Esophagus muscularis mucosa (tissue), 4 donors: ENCODE measurements at regions not wholly inside any gene's neighbourhood (a gene's known extent, or its start where the extent isn't known, plus 50 kb on each side); places are given as distances from the start of the nearest gene placed in this dataset.
"Not testable (repeated sequence)": the region's sequence is repeated elsewhere in the genome, so short reads cannot be mapped to it uniquely, and the experiment has no call there.

ENCODE experiments used
- CTCF ChIP-seq, 3 experiments: fragments of 200-600 bp in 2 of 3; fragments of 450-650 bp in 1 of 3; sonication (generic) in 2 of 3; IDR thresholded peaks; one replicate each; pipeline ENCODE4 v1.5.1; 2017 to 2019; ENCODE audit warnings: antibody characterized with exemption in 3 of 3, mild to moderate bottlenecking in 2 of 3, moderate library complexity in 1 of 3
- EP300 ChIP-seq: sonication (generic); formaldehyde crosslinking; IDR thresholded peaks from one replicate; pipeline ENCODE4 v1.6.1; 2017; ENCODE audit warnings: antibody characterized with exemption
- POLR2A ChIP-seq: fragments of 450-650 bp; IDR thresholded peaks from one replicate; pipeline ENCODE4 v1.6.1; 2017; ENCODE audit warnings: antibody characterized with exemption, moderate library complexity, mild to moderate bottlenecking, low read depth
- POLR2AphosphoS5 ChIP-seq, 2 donors: sonication (generic); formaldehyde crosslinking; IDR thresholded peaks; one replicate each; pipeline ENCODE4 v1.6.1; 2017; ENCODE audit warnings: antibody characterized with exemption in 2 of 2

GRCh38 chr1:146416642-146417041, 187.8 kb upstream of the NOTCH2NLA start:
- TF ChIP-seq CTCF (IDR thresholded peaks at IDR 0.05); POLR2AphosphoS5 (IDR thresholded peaks at IDR 0.05); POLR2A; EP300: not testable (repeated sequence)
